Kidney epithelial cell (primary cell): ENCODE measurements at regions not wholly inside any gene's neighbourhood (a gene's known extent, or its start where the extent isn't known, plus 50 kb on each side); places are given as distances from the start of the nearest gene placed in this dataset.

Experiments
- DNase-seq: peaks from one replicate; pipeline ENCODE4 v3.0.0-alpha.2; 2010; ENCODE audit warnings: low read depth
- H3K27me3 ChIP-seq: 2 replicates; pipeline ENCODE4 v1.6.0; 2011; ENCODE audit warnings: low read length; ENCODE audit not compliant: control insufficient read depth, insufficient read depth
- H3K36me3 ChIP-seq: 2 replicates; pipeline ENCODE4 v1.5.1; 2011; ENCODE audit warnings: low read length; ENCODE audit not compliant: control insufficient read depth, insufficient read depth
- H3K4me3 ChIP-seq: 2 replicates; pipeline ENCODE4 v1.5.1; 2011; ENCODE audit warnings: low read depth, mild to moderate bottlenecking, control low read depth, low read length
- TF ChIP-seq, protein P1 (sequence below): IDR thresholded peaks from 2 replicates; pipeline ENCODE4 v1.5.1; 2011; ENCODE audit warnings: mild to moderate bottlenecking, moderate library complexity, low read length, control low read depth, inconsistent platforms; ENCODE audit not compliant: insufficient read depth, poor library complexity, severe bottlenecking

- TF ChIP-seq, protein P1, sequence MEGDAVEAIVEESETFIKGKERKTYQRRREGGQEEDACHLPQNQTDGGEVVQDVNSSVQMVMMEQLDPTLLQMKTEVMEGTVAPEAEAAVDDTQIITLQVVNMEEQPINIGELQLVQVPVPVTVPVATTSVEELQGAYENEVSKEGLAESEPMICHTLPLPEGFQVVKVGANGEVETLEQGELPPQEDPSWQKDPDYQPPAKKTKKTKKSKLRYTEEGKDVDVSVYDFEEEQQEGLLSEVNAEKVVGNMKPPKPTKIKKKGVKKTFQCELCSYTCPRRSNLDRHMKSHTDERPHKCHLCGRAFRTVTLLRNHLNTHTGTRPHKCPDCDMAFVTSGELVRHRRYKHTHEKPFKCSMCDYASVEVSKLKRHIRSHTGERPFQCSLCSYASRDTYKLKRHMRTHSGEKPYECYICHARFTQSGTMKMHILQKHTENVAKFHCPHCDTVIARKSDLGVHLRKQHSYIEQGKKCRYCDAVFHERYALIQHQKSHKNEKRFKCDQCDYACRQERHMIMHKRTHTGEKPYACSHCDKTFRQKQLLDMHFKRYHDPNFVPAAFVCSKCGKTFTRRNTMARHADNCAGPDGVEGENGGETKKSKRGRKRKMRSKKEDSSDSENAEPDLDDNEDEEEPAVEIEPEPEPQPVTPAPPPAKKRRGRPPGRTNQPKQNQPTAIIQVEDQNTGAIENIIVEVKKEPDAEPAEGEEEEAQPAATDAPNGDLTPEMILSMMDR, result no peak
- no peaks in the 10 kb centered on the region for H3K36me3 ChIP-seq
- H3K4me3 ChIP-seq, result no peak overlapping the region
- no peak for DNase-seq
- no peaks in the 10 kb centered on the region for H3K27me3 ChIP-seq
These were observed 1550.9 kb upstream of the CDH6 start for GRCh38 chr5:29642601-29643000.

GRCh38 chr5:29614206-29614605 is 1579.3 kb upstream of the CDH6 start:
- TF ChIP-seq, protein P1, result no peak
- H3K27me3 ChIP-seq, result no peaks in the 10 kb centered on the region
- H3K4me3 ChIP-seq, result no peak overlapping the region
- DNase-seq, result no peak
- no peaks in the 10 kb centered on the region for H3K36me3 ChIP-seq

DNA sequence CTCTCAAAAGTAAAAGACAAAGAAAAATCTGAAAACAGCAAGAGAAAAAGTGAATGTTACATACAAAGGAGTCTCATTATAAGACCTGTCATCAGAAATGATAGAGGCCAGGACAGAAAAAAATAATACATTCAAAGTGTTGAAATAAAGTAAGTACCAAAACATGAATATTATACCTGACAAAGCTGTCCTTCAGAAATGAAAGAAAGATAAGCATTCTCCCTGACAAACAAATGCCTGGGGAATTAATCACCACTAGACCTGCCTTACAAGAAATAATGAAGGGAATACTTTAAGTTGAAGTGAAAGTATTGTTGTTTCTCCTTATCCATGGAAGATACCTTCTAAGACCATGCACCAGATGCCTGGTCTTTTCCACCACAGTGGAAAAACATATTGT is 1605.2 kb upstream of the CDH6 start:
- TF ChIP-seq, protein P1, result no peak
- DNase-seq, result no peak
- no peak overlapping the region for H3K4me3 ChIP-seq
- H3K36me3 ChIP-seq, result no peaks in the 10 kb centered on the region
- H3K27me3 ChIP-seq, result no peaks in the 10 kb centered on the region

DNA sequence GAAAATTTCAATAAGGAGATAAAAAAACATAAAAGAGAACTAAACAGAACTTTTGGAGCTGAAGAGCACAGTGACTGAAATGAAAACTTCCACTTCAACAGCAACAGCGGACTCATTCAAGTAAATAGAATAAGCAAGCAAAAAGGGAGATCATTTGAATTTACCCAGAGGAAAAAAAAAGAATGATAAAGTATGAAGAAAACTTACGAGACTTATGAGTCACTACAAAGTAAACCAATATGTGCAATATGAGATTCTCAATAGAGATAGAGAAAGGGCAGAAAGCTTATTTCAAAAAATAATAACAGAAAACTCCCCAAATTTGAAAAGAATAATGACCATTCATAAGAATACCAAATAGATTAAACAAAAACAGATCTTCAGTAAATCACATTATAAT is 1605.7 kb upstream of the CDH6 start:
- H3K36me3 ChIP-seq, result no peaks in the 10 kb centered on the region
- TF ChIP-seq, protein P1, result no peak
- DNase-seq, result no peak
- no peaks in the 10 kb centered on the region for H3K27me3 ChIP-seq
- H3K4me3 ChIP-seq, result no peak overlapping the region

DNA sequence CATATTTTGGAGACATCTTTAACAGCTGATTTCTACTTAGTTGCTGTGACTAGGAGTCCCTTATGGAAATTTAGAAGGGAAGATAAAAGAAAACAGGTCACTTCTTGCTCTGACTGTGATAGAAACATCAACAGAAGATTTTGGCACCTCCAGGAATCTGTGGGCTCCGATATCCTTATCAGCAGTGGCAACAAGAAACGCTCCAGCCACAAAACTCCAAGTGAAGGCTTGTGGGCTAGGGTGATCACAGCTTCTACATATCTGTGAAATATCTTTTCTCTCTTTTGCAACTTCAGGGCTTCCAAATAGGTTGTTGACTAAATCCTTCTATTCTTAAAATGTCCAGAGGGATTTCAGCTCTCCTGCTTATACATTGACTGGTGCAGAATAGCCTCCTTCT is 1625.5 kb upstream of the CDH6 start:
- H3K27me3 ChIP-seq, result no peaks in the 10 kb centered on the region
- H3K4me3 ChIP-seq, result no peak overlapping the region
- TF ChIP-seq, protein P1, result no peak
- no peak for DNase-seq
- H3K36me3 ChIP-seq, result no peaks in the 10 kb centered on the region

- TF ChIP-seq, protein P1, result no peak
- H3K4me3 ChIP-seq, result no peak overlapping the region
- no peaks in the 10 kb centered on the region for H3K27me3 ChIP-seq
- no peaks in the 10 kb centered on the region for H3K36me3 ChIP-seq
- no peak for DNase-seq
These were observed 1631.9 kb upstream of the CDH6 start for GRCh38 chr5:29561564-29561963.
